Stimulated activated CD4-positive, alpha-beta T cell treated with anti-CD3 and anti-CD28 coated beads, Interleukin-15, amount 100 ng/mL, for 48 hours (primary cell): ENCODE measurements at regions not wholly inside any gene's neighbourhood (a gene's known extent, or its start where the extent isn't known, plus 50 kb on each side); places are given as distances from the start of the nearest gene placed in this dataset.

Experiments used
- DNase-seq, 2 donors: peaks; one replicate each; pipeline ENCODE4 v3.0.0-alpha.2; 2020; ENCODE audit warnings: low read depth in 2 of 2

DNA sequence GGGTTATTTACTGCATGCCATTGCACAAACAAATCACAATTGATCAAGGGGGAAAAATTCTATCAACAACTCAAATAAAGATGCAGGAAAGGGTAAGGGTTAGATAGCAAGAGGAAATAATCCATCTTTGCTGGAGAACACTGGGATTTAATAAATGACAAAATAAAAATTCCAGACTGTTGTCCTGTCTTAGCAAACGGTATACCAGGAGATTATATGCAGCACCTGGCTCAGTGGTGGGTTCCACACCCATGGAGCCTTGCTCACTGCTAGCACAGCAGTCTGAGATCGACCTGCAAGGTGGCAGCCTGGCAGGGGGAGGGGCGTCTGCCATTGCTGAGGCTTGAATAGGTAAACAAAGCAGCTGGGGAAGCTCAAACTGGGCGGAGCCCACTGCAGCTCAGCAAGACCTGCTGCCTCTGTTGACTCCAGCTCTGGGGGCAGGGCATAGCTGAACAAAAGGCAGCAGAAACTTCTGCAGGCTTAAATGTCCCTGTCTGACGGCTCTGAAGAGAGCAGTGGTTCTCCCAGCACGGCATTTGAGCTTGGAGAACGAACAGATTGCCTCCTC lies 296.5 kb upstream of the THSD7B start:
- DNase-seq, result no peak

GRCh38 chr2:136452528-136452927 lies 312.8 kb upstream of the THSD7B start:
- DNase-seq, result no peak

DNA sequence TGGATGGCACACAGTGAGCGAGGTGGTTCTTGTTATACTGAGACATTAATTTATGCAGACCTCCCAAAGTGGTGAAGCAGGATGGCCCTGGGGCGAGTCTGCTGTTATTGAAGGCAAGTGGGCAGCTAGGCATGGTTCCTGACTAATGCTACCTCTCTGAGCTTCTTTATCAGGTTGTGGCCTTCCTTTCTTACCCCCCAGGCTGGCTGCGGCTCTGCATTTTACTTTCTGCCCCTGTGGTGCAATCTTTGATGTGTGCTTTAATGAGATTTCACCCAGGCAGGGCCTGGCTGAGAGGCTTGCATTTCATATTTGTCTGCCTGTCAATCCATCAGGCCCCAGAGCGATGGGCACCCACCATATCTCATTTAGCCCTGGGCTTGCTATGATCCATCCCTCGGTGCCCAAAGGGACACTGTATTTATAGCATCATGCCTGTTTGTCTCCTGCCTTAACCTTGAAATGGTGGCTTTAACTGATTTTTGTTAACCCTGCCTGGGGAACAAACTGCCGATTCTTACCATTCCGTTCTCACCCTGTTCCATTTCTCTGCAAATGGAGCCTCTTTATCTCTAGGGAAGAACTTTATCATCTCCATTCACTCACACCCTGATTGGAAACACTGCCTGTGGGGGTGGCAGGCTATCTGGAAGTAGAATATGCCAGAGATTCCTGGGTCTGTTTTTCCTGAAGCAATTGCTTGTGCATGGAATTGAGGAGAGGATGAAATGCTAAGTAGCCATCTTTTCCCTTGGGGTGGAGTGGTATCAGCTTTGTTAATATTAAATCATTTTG lies 316.2 kb upstream of the THSD7B start:
- no peak for DNase-seq

- no peak for DNase-seq
These were observed 316.9 kb upstream of the THSD7B start for GRCh38 chr2:136448432-136448831.

DNA sequence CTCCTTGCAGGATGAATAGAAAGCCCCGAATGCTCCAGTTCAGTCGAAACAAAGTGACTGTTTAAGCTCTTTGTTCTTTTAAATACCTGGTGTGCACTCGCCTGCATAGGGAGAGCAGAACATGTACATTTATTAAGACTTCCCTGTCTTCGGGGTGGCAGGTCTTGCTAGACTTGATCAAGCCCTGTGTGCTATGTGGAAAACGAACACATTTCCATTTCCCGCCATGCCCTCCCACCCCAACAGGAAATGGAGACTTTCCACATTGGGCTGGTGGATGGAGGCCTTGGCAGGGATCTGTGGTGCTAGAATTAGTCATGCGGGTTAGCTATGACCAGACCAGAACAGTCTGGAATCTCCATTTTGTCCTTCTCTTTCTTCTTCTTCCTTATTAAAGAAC lies 321.0 kb upstream of the THSD7B start:
- DNase-seq, result no peak

DNA sequence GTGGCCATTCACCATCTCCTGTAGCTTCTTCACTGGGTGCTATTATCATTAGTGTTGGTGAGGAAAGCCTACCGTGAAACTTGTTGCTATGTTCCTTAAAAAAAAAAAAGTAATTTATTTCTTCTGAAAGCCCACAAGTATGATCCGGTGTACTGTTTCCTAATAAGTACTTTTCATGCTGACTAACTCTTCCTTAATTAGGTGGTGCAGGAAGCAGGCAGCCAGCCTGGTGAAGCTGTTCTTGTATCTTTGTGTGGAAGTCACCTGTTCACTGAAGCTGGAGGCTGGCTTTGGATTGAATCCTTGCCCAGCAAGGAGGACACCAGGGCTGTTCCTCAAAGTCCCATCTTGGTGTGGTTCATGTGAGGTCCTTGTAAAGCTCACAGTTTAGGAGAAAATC lies 321.7 kb upstream of the THSD7B start:
- no peak for DNase-seq

DNA sequence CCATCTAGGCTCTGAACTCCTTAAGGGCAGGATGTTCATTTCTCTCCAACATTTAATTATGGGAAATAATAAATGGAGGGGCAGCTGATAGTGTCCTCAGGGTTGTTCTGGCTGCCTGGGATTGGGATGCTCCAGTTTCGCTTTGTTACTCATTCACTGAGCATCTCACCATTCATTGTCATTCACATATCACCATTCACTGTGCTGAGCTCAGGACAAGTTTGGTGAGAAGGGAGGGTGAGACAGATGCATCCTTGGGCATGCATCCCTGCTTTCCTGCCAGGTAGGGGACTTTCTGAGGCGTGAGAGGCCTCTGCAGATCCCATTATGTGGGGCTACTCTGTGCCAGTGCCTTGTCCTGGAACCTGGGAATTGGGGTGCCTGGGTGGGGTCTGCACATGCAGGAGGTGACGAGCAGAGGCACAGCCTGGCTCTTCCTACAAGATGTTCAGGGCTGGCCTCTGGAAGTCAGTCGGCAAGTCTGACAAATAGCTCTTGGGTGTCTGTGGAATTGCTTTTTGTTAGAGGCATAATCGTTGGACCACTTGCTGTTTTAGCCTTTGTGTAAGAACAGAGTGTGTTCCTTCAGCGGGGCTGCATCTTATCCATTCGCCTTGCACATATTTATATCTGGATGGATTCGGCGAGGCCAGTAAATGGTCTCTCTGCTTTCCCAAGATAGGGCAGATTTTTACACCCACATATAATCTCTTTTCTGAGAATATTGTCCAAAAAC lies 323.2 kb upstream of the THSD7B start:
- no peak for DNase-seq

GRCh38 chr2:136439064-136439676 lies 321.2 kb upstream of the CXCR4 start:
- no peak for DNase-seq

GRCh38 chr2:136437461-136437860 lies 319.5 kb upstream of the CXCR4 start:
- DNase-seq, result no peak

DNA sequence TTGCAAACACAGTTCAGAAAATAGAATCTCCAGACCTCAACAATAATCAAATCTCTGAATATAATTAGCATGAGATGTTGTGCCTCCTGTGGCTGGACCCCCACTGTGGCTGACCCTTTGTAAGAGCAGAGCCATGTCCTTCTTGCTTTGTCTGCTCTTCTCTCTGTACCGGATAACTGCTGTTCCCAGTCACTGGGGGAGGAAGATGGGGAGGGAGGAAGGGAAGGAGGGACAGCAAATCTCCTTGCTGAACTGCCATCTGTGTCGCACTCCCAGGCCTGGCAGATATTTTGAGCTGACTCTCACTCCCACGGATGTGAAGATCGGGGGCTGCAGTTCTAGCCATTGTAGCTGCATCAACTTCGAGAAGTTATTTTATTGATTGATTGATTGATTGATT lies 319.0 kb upstream of the CXCR4 start:
- no peak for DNase-seq

- DNase-seq, result no peak
These were observed 316.3 kb upstream of the CXCR4 start for GRCh38 chr2:136434251-136434715.

DNA sequence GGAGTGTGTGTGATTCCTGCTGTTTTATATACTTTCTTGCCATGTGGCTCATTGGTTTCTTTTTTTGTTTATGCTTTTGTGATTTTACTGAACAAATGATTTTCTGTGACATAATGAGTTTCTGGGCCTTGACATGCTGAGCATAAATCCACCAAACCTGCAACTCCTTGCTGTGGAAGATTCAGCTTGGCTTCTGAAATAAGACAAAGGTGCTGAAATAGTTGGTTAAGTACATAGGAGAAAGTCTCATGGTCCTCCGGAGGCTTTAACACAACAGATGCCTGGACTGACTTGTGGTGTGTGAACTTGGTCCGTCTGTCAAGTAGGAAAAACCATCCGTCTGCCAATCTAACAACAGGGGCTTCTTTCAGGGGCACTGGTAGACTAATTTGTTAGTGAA lies 315.3 kb upstream of the CXCR4 start:
- DNase-seq, result no peak

- DNase-seq, result no peak
These were observed 306.2 kb upstream of the CXCR4 start for GRCh38 chr2:136424112-136424511.

GRCh38 chr2:136423516-136423996 lies 305.6 kb upstream of the CXCR4 start:
- peak; percentile 71 to 81 for DNase-seq

GRCh38 chr2:136422512-136422911 lies 304.6 kb upstream of the CXCR4 start:
- no peak for DNase-seq

GRCh38 chr2:136420346-136420745 lies 302.4 kb upstream of the CXCR4 start:
- no peak for DNase-seq

GRCh38 chr2:136411946-136412345 lies 294.0 kb upstream of the CXCR4 start:
- DNase-seq, result no peak

DNA sequence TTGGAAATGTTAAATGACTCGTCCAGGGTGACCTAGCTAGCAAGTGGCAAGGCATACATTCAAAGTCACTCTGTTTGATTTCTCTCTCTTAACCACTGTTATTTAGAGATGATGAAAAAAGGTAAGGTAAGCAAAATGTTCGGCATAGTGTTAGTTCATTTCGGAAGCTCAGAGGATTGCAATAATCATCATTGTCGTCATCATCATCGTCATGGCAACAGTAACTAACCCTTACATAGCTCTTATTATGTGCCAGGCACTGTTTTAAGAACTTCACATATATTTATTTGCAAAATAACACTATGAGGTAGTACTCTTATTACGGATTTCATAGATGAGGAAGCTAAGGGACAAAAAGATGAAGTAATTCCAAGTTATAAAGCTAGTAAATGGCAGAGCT lies 292.7 kb upstream of the CXCR4 start:
- no peak for DNase-seq

- DNase-seq, result no peak
These were observed 290.8 kb upstream of the CXCR4 start for GRCh38 chr2:136408795-136409194.

- no peak for DNase-seq
These were observed 290.0 kb upstream of the CXCR4 start for GRCh38 chr2:136407952-136408318.

DNA sequence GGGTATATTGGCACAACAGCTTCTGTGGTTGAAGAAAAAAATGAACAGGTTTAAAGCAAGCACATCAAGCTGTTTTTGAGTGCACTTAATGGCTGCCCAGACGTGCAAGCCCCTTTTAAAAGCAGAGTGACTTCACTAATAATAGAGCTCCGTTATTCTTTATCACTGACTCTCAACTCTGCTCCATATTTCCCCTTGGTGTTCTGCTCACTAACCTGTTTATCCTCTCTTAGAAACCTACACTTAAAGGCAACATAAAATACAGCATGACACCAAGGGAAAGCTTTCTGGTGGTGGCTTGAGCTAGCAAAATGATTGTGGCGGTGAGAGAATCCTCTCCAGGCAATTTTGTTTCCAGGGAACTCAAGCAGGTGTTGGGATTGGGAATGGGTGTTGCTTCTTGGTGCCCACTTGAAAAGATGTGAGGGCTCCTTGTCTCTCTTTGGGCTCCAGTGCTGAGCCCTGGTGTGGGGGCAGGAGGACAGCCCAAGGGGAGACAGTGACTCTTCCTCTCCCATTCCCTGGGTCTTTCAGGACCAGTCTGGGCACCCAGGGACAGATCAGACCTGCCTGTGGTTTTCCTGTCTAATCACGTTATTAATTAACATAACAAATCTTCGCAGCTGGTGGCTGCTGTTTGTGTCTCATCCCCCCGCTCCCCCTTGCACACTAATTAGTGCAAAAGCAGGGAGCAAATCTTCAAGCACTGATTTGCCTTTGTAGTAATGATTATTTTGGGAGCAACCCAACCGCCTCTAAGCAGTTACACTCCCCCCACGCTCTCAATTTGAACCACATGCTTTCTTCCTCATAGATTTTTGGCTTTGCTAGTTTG lies 289.4 kb upstream of the CXCR4 start:
- DNase-seq, result no peak
